Stimulated activated CD8-positive, alpha-beta memory T cell treated with anti-CD3 and anti-CD28 coated beads, Interleukin-4, amount 100 ng/mL, for 1 hour (primary cell): ENCODE measurements at regions not wholly inside any gene's neighbourhood (a gene's known extent, or its start where the extent isn't known, plus 50 kb on each side); places are given as distances from the start of the nearest gene placed in this dataset.
"Not testable (repeated sequence)": the region's sequence is repeated elsewhere in the genome, so short reads cannot be mapped to it uniquely, and the experiment has no call there.

Source experiments
- DNase-seq, 2 donors: peaks; one replicate each; pipeline ENCODE4 v3.0.0-alpha.2; 2020; ENCODE audit warnings: low read depth in 2 of 2, low spot score in 1 of 2

- DNase-seq = no peak
Measured at GRCh38 chr22:47544696-47545095, 782.2 kb downstream of the TBC1D22A start.

DNA sequence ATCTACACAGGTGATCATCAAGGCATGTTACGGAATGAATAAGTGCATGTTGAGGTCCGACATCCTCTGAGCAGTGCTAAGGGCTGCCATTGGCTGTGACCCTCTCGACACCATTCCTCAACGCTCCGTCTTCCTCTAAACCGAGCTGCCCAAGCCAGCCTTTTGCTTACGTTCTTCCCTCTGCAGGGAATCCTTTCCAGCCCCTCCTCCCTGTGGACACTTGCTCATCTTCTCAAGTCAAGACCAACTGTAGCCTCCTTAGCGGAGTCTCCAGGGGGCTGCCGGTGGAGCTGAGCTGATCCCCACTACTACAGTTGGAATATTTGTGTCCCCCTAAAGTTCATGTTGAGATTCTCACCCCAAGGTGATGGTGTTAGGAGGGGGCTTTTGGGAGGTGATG, 781.0 kb downstream of the TBC1D22A start:
- DNase-seq = no peak

DNA sequence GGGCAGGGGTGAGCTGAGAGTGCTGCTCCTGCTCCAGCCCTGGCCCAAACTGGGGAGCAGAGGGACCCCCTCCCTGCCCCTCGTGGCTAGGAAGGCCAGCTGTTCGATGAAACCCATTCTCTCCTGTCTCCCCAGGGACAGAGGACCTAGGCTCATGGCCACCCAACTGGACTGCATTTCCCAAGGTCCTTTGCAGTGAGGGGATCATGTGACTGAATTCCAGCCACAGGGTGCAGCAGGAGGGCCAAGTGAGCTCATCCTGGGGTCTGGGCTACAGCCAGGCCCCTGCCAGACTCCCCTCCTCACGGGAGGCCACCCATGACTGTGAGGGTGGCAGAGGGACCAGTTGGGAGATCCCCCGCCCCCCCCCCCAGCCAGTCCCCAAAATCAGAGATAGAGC, 777.6 kb downstream of the TBC1D22A start:
- no peak for DNase-seq

DNA sequence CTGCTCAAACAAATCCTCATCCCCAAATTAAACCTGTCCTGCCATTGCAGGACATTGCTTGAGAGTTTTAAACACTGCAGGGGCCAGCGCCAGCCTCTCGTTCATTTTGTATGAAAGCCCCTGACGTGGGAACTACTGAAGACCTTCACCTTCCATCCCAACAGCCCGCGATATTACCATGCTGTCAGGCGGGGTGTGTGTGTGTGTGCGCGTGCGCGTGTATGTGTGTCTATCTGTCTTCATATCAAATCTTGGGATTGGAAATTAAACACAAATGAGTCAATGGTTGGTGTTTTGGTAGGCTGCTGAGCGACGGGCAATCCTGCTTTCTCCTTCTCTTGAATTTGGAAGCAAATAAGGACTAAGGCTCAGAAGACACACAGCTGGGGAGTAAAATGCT, 776.9 kb downstream of the TBC1D22A start:
- no peak for DNase-seq

GRCh38 chr22:47535681-47536080, 773.2 kb downstream of the TBC1D22A start:
- DNase-seq = no peak

GRCh38 chr22:47534804-47535410, 772.5 kb downstream of the TBC1D22A start:
- DNase-seq = no peak

GRCh38 chr22:47533961-47534803, 771.7 kb downstream of the TBC1D22A start:
- DNase-seq = no peak

- DNase-seq = no peak
Measured at GRCh38 chr22:47517062-47517461, 754.6 kb downstream of the TBC1D22A start.

- DNase-seq = no peak
Measured at GRCh38 chr22:47515384-47516125, 753.1 kb downstream of the TBC1D22A start.

DNA sequence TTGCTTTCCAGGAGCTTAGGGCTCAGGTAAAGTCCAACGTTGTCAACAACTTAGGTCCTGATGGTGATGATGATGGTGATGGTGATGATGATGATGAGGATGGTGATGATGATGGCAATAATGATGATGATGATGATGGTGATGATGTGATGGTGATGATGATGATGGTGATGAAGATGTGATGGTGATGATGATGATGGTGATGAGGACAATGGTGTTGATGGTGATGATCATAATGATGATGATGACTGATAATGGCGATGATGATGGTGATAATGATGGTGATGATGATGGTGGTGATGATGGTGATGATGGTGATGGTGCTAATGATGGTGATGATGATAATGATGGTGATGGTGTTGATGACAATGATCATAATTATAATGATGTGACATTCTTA, 750.2 kb downstream of the TBC1D22A start:
- DNase-seq = no peak

GRCh38 chr22:47504962-47505361, 742.5 kb downstream of the TBC1D22A start:
- no peak for DNase-seq

- no peak for DNase-seq
Measured at GRCh38 chr22:47498969-47499495, 736.6 kb downstream of the TBC1D22A start.

GRCh38 chr22:47497666-47498065, 735.2 kb downstream of the TBC1D22A start:
- no peak for DNase-seq

GRCh38 chr22:47495110-47495509, 732.7 kb downstream of the TBC1D22A start:
- DNase-seq = no peak

DNA sequence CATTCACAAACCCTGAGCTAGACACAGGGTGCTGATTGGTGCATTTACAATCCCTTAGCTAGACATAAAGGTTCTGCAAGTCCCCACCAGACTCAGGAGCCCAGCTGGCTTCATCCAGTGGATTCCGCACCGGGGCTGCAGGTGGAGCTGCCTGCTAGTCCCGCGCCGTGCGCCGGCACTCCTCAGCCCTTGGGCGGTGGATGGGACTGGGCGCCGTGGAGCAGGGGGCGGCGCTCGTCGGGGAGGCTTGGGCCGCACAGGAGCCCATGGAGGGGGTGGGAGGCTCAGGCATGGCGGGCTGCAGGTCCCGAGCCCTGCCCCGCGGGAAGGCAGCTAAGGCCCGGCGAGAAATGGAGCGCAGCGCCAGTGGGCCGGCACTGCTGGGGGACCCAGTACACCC, 725.7 kb downstream of the TBC1D22A start:
- not testable (repeated sequence) for DNase-seq

DNA sequence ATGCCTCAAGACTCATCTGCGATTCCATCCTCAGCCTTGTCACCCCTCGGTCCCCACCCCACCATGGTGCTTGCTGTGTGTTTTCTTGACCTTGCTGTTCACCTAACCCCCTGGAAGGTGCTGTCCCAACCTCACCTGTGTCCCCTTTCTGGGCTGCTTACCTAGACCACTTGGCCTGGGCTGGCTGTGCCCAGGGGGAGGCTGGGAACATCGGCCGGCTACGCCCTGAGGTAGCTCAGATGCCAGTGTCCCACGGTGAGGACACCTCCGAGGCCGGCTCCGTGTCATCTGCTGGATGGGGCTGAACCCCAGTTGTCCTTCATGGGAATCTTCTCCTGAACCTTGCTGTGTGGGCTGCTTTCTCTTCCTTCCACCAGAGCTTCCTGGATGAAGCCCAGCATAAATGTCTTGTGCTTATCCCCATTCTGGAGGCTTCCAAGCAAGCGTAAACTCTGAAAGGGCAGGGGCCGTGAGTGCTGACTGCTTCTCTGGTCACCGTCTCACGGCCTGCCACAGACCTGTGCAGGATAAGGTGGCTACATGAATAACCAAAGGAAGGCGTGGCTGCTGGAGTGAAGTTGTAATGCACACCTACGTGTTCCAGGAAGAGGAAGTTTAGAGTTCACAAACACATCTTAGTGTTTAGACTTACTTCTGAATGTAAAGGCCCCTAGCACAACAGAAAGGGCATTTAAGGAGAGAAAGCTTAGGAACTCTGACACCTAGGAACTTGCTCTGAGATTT, 724.3 kb downstream of the TBC1D22A start:
- no peak for DNase-seq

DNA sequence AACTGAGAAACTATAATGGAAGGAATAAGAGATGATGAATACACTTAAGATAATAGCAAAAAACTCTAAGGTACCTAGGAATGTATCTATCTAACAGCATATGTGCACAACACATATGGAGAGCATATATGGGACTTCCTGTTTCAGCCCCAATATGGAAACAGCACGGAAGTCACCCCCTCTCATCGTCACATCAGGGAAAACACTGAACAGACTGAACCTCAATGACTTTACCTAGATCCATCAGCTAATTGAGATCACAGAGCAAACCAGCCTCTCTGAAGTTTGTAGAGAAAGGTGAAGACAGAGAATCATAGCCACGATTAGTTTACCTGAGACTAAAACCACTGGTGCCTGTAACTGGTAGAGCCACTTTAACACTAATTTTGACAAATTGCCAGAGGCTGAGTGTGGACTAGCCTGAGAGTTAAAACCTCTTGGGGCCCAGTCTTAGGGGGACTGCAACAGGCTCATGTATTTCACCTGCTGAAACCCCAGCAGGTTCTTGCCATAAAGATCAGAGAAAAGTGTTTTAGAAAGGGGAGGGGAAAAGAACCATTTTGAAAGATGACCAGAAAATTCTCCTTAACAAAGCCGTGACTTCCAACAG, 722.6 kb downstream of the TBC1D22A start:
- DNase-seq = no peak

GRCh38 chr22:47476231-47476630, 713.8 kb downstream of the TBC1D22A start:
- DNase-seq = no peak

DNA sequence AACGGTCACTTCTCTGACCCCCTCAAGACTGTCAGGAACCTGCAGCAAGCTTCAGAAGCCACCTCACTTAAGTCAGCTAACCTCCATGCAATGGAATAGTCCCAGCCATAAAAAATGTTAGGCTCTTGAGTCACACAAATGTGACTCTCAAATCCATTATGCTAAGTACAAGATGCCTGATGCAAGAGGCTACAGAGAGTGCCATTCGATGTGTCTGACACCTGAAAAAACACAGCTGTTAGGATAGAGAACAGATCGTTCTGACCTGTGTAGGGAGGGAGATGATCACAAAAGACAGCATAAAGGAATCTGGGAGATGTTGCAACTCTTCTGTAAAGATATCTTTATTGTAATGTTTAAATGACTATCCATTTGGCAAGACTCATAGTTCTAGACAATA, 712.4 kb downstream of the TBC1D22A start:
- no peak for DNase-seq

DNA sequence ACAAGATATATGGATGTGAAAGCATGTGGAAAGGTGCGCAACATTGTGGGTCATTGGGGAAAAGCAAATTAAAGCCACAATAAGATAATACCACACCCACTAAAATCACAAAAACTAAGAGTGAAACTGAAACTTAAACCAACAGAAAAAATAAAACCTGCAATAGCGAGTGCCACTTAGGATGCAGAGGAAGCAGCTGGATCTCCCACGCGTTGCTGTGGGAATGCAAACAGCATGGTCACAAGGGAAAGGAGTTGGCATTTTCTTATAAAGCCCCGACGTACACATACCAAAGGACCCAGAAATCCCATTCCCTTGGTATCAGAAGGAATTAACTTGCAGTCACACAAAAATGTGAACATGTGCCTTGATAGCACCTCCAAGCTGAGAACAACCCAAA, 712.0 kb downstream of the TBC1D22A start:
- no peak for DNase-seq

DNA sequence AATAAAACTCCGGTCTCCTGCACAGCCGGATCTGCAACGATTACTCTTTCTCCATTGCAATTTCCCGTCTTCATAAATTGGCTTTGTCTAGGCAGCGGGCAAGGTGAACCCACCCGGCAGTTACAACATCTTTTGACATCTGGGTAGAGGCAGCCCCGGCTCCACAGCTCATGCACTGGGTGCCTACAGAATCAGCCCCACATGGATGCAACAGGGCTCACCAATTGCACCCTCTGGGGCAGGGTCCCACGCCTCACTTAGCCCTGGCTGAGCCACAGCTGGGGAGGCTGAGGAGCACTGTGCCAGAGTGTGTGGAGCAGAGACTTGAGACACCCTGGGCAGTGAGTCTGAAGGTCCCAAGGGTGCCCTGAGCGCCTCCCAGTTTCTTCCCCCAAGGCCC, 710.2 kb downstream of the TBC1D22A start:
- DNase-seq = no peak
